Uterus (tissue), 3 donors: ENCODE measurements at regions not wholly inside any gene's neighbourhood (a gene's known extent, or its start where the extent isn't known, plus 50 kb on each side); places are given as distances from the start of the nearest gene placed in this dataset.

Experiments
- DNase-seq, 2 donors: peaks; one replicate each; pipeline ENCODE4 v3.0.0-alpha.2; 2019 to 2020
- H3K27ac ChIP-seq, 2 donors: fragments of 200-600 bp; sonication (generic); 1 replicate in 1 of 2; 2 replicates in 1 of 2; pipeline ENCODE4 v1.5.1; 2016 to 2018
- H3K27me3 ChIP-seq, 2 donors: fragments of 200-600 bp; sonication (generic); one replicate each; pipeline ENCODE4 v1.5.1; 2018 to 2019; ENCODE audit warnings: control low read depth in 1 of 2
- H3K36me3 ChIP-seq, 2 donors: fragments of 200-600 bp; sonication (generic); one replicate each; pipeline ENCODE4 v1.5.1; 2019; ENCODE audit warnings: control low read depth in 1 of 2
- H3K4me1 ChIP-seq, 2 donors: fragments of 200-600 bp; sonication (generic); one replicate each; pipeline ENCODE4 v1.5.1; 2018 to 2019; ENCODE audit warnings: control low read depth in 1 of 2
- H3K4me3 ChIP-seq, 2 donors: fragments of 200-600 bp; sonication (generic); 1 replicate in 1 of 2; 2 replicates in 1 of 2; pipeline ENCODE4 v1.5.1; 2018 to 2019; ENCODE audit warnings: mild to moderate bottlenecking in 1 of 2
- H3K9me3 ChIP-seq, 2 donors: fragments of 200-600 bp; sonication (generic); one replicate each; pipeline ENCODE4 v1.5.1; 2019; ENCODE audit warnings: control low read depth in 1 of 2
- CTCF ChIP-seq, 4 experiments: fragments of 200-600 bp in 2 of 4; fragments of 450-650 bp in 2 of 4; sonication (generic) in 2 of 4; IDR thresholded peaks; one replicate each; pipeline ENCODE4 v1.5.1; 2016 to 2019; ENCODE audit warnings: antibody characterized with exemption in 4 of 4, mild to moderate bottlenecking in 2 of 4, moderate library complexity in 1 of 4
- POLR2A ChIP-seq, 2 donors: fragments of 450-650 bp; IDR thresholded peaks; one replicate each; pipeline ENCODE4 v1.6.1; 2016; ENCODE audit warnings: antibody characterized with exemption in 2 of 2, mild to moderate bottlenecking in 1 of 2, moderate library complexity in 1 of 2
- intact Hi-C: fragments of 100-400 bp; cut with DNase I; formaldehyde crosslinking; loops from one replicate; pipeline ENCODE4 v1.15.1; 2023; ENCODE audit warnings: low total_unique reads
- donor health status: DM: yes; HTN: yes; CAD: no.

GRCh38 chr10:36559412-36560400 lies 565.7 kb upstream of the ANKRD30A start:
- intact Hi-C loops: no loop called here
- TF ChIP-seq POLR2A (IDR thresholded peaks at IDR 0.05) (no peak), CTCF (IDR thresholded peaks at IDR 0.05) (no peak)
- H3K4me3 ChIP-seq: no peak overlapping the region
- H3K27ac ChIP-seq: no peak overlapping the region
- H3K4me1 ChIP-seq: no peaks in the 10 kb centered on the region
- H3K9me3 ChIP-seq: no peaks in the 10 kb centered on the region
- no peak for DNase-seq
- H3K27me3 ChIP-seq: no peaks in the 10 kb centered on the region
- no peaks in the 10 kb centered on the region for H3K36me3 ChIP-seq

- H3K4me1 ChIP-seq: no peaks in the 10 kb centered on the region
- no peak overlapping the region for H3K4me3 ChIP-seq
- H3K27ac ChIP-seq: no peak overlapping the region
- DNase-seq: no peak
- H3K27me3 ChIP-seq: no peaks in the 10 kb centered on the region
- H3K9me3 ChIP-seq: no peaks in the 10 kb centered on the region
- no peaks in the 10 kb centered on the region for H3K36me3 ChIP-seq
- TF ChIP-seq POLR2A (IDR thresholded peaks at IDR 0.05) (no peak), CTCF (IDR thresholded peaks at IDR 0.05) (no peak)
- intact Hi-C loops: no loop called here
These were observed 568.9 kb upstream of the ANKRD30A start for GRCh38 chr10:36556468-36556867.

GRCh38 chr10:36555036-36555435 lies 570.4 kb upstream of the ANKRD30A start:
- DNase-seq: no peak
- Histone ChIP-seq H3K4me3 (no peak overlapping the region), H3K36me3 (no peaks in the 10 kb centered on the region), H3K4me1 (no peaks in the 10 kb centered on the region), H3K9me3 (no peaks in the 10 kb centered on the region), H3K27ac (no peak overlapping the region), H3K27me3 (no peaks in the 10 kb centered on the region)
- intact Hi-C loops: no loop called here
- TF ChIP-seq POLR2A (IDR thresholded peaks at IDR 0.05) (no peak), CTCF (IDR thresholded peaks at IDR 0.05) (no peak)

GRCh38 chr10:36547965-36548364 lies 577.4 kb upstream of the ANKRD30A start:
- intact Hi-C loops: no loop called here
- Histone ChIP-seq H3K27me3 (no peaks in the 10 kb centered on the region), H3K9me3 (no peaks in the 10 kb centered on the region), H3K36me3 (no peaks in the 10 kb centered on the region), H3K4me1 (no peaks in the 10 kb centered on the region), H3K4me3 (no peak overlapping the region), H3K27ac (no peak overlapping the region)
- DNase-seq: no peak
- TF ChIP-seq POLR2A (IDR thresholded peaks at IDR 0.05) (no peak), CTCF (IDR thresholded peaks at IDR 0.05) (no peak)

GRCh38 chr10:36542493-36542892 lies 582.9 kb upstream of the ANKRD30A start:
- Histone ChIP-seq H3K27me3 (no peaks in the 10 kb centered on the region), H3K27ac (no peak overlapping the region), H3K36me3 (no peaks in the 10 kb centered on the region), H3K4me3 (no peak overlapping the region), H3K4me1 (no peaks in the 10 kb centered on the region), H3K9me3 (no peaks in the 10 kb centered on the region)
- intact Hi-C loops: no loop called here
- DNase-seq: no peak
- TF ChIP-seq POLR2A (IDR thresholded peaks at IDR 0.05) (no peak), CTCF (IDR thresholded peaks at IDR 0.05) (no peak)
